ENCODE measurements at regions not wholly inside any gene's neighbourhood (a gene's known extent, or its start where the extent isn't known, plus 50 kb on each side); places are given as distances from the start of the nearest gene placed in this dataset.

- no peaks in the 10 kb centered on the region for H3K36me3 ChIP-seq
- H3K9me3 ChIP-seq = no peaks in the 10 kb centered on the region
- H3K4me3 ChIP-seq = no peak overlapping the region
- TF ChIP-seq CTCF (IDR thresholded peaks at IDR 0.05) = no peak
- ATAC-seq (ENCODE audit: insufficient number of reproducible peaks, low FRiP score, low read depth) (no peak), DNase-seq (ENCODE audit: low spot score) (no peak)
- no peak overlapping the region for H3K27ac ChIP-seq
- H3K4me1 ChIP-seq (ENCODE audit: control insufficient read depth in 1 of 2, low read depth in 2 of 2) = peaks cover 5 to 19% of the 10 kb centered on the region in 2 donors
- H3K27me3 ChIP-seq (replicated peaks; ENCODE audit: insufficient read depth) = no peaks in the 10 kb centered on the region
These were observed 103.1 kb upstream of the PDZRN3 start for GRCh38 chr3:73727854-73728253.

GRCh38 chr3:73727117-73727821, 102.5 kb upstream of the PDZRN3 start:
- H3K27ac ChIP-seq = peak overlapping the region; percentile 0 to 2
- H3K9me3 ChIP-seq = no peaks in the 10 kb centered on the region
- H3K36me3 ChIP-seq = no peaks in the 10 kb centered on the region
- peak overlapping the region; percentile 0 for H3K4me3 ChIP-seq
- ATAC-seq (ENCODE audit: insufficient number of reproducible peaks, low FRiP score, low read depth) (peak; percentile 48), DNase-seq (ENCODE audit: low spot score) (no peak)
- peaks cover 5 to 19% of the 10 kb centered on the region in 2 donors for H3K4me1 ChIP-seq (ENCODE audit: control insufficient read depth in 1 of 2, low read depth in 2 of 2)
- no peak for TF ChIP-seq CTCF (IDR thresholded peaks at IDR 0.05)
- no peaks in the 10 kb centered on the region for H3K27me3 ChIP-seq (replicated peaks; ENCODE audit: insufficient read depth)

- Histone ChIP-seq H3K9me3 (no peaks in the 10 kb centered on the region), H3K27me3 (replicated peaks; ENCODE audit: insufficient read depth) (no peaks in the 10 kb centered on the region), H3K27ac (no peak overlapping the region), H3K4me1 (ENCODE audit: control insufficient read depth in 1 of 2, low read depth in 2 of 2) (peaks cover 11 to 31% of the 10 kb centered on the region in 2 donors), H3K36me3 (no peaks in the 10 kb centered on the region), H3K4me3 (no peak overlapping the region)
- ATAC-seq (ENCODE audit: insufficient number of reproducible peaks, low FRiP score, low read depth) (no peak), DNase-seq (ENCODE audit: low spot score) (no peak)
- TF ChIP-seq CTCF (IDR thresholded peaks at IDR 0.05) = no peak
These were observed 98.9 kb upstream of the PDZRN3 start for GRCh38 chr3:73723596-73723995.

- H3K36me3 ChIP-seq = no peaks in the 10 kb centered on the region
- no peaks in the 10 kb centered on the region for H3K9me3 ChIP-seq
- DNase-seq (ENCODE audit: low spot score) = no peak
- peak overlapping the region; percentile 50 for H3K4me3 ChIP-seq
- ATAC-seq (ENCODE audit: insufficient number of reproducible peaks, low FRiP score, low read depth) = no peak
- TF ChIP-seq CTCF (IDR thresholded peaks at IDR 0.05) = no peak
- no peaks in the 10 kb centered on the region for H3K27me3 ChIP-seq (replicated peaks; ENCODE audit: insufficient read depth)
- H3K4me1 ChIP-seq (ENCODE audit: control insufficient read depth in 1 of 2, low read depth in 2 of 2) = peaks cover 7 to 13% of the 10 kb centered on the region in 2 donors
- no peak overlapping the region for H3K27ac ChIP-seq
These were observed 95.1 kb upstream of the PDZRN3 start for GRCh38 chr3:73719861-73720260.

GRCh38 chr3:73719413-73719851, 94.7 kb upstream of the PDZRN3 start:
- no peaks in the 10 kb centered on the region for H3K36me3 ChIP-seq
- peaks cover 7 to 13% of the 10 kb centered on the region in 2 donors for H3K4me1 ChIP-seq (ENCODE audit: control insufficient read depth in 1 of 2, low read depth in 2 of 2)
- no peaks in the 10 kb centered on the region for H3K27me3 ChIP-seq (replicated peaks; ENCODE audit: insufficient read depth)
- H3K4me3 ChIP-seq = peak overlapping the region; percentile 50
- no peak for TF ChIP-seq CTCF (IDR thresholded peaks at IDR 0.05)
- H3K27ac ChIP-seq = no peak overlapping the region
- ATAC-seq (ENCODE audit: insufficient number of reproducible peaks, low FRiP score, low read depth) (no peak), DNase-seq (ENCODE audit: low spot score) (no peak)
- H3K9me3 ChIP-seq = no peaks in the 10 kb centered on the region

All from thoracic aorta (tissue), 2 donors.